Smooth muscle cell (in vitro differentiated cells): ENCODE measurements at regions not wholly inside any gene's neighbourhood (a gene's known extent, or its start where the extent isn't known, plus 50 kb on each side); places are given as distances from the start of the nearest gene placed in this dataset.

Experiments
- DNase-seq: peaks from one replicate; lab custom pipeline; 2025; ENCODE audit not compliant: unreplicated experiment; lab: John Stamatoyannopoulos, UW
- H2AFZ ChIP-seq: fragments of 200-600 bp; sonication (generic); 2 replicates; pipeline ENCODE4 v1.6.0; 2016; ENCODE audit warnings: antibody characterized with exemption, low read depth, mild to moderate bottlenecking
- H3F3A ChIP-seq: fragments of 200-600 bp; sonication (generic); 2 replicates; pipeline ENCODE4 v1.6.0; 2017; ENCODE audit warnings: antibody characterized with exemption, low read depth
- H3K27ac ChIP-seq: fragments of 200-600 bp; sonication (generic); 2 replicates; pipeline ENCODE4 v1.5.1; 2016; ENCODE audit warnings: low read depth, mild to moderate bottlenecking
- H3K27me3 ChIP-seq: fragments of 200-600 bp; sonication (generic); 2 replicates; pipeline ENCODE4 v1.6.1; 2016; ENCODE audit warnings: low read depth, mild to moderate bottlenecking
- H3K36me3 ChIP-seq: fragments of 200-600 bp; sonication (generic); 2 replicates; pipeline ENCODE4 v1.5.1; 2016; ENCODE audit warnings: low read depth
- H3K4me1 ChIP-seq: fragments of 200-600 bp; sonication (generic); 2 replicates; pipeline ENCODE4 v1.5.1; 2016; ENCODE audit warnings: low read depth
- H3K4me2 ChIP-seq: fragments of 200-600 bp; sonication (generic); 2 replicates; pipeline ENCODE4 v1.6.0; 2016; ENCODE audit warnings: mild to moderate bottlenecking
- H3K4me3 ChIP-seq: fragments of 200-600 bp; sonication (generic); 2 replicates; pipeline ENCODE4 v1.5.1; 2016; ENCODE audit warnings: mild to moderate bottlenecking
- H3K79me2 ChIP-seq: fragments of 200-600 bp; sonication (generic); 2 replicates; pipeline ENCODE4 v1.6.0; 2016; ENCODE audit warnings: low read depth, mild to moderate bottlenecking
- H3K9ac ChIP-seq: fragments of 200-600 bp; sonication (generic); 2 replicates; pipeline ENCODE4 v1.6.0; 2016; ENCODE audit warnings: low read depth
- H3K9me3 ChIP-seq: fragments of 200-600 bp; sonication (generic); replicated peaks from 2 replicates; pipeline ENCODE4 v1.5.1; 2016; ENCODE audit warnings: low read depth
- H4K20me1 ChIP-seq: fragments of 200-600 bp; sonication (generic); 2 replicates; pipeline ENCODE4 v1.6.0; 2016; ENCODE audit warnings: low read depth
- CTCF ChIP-seq: fragments of 200-600 bp; sonication (generic); IDR thresholded peaks from 2 replicates; pipeline ENCODE4 v1.5.1; 2017; ENCODE audit warnings: borderline replicate concordance, mild to moderate bottlenecking, antibody characterized with exemption; ENCODE audit not compliant: insufficient read depth, poor library complexity, severe bottlenecking
- WGBS: methylation state at CpG from one replicate; pipeline ENCODE4 v1.1.7; 2016; ENCODE audit warnings: low lambda C conversion rate; 5-methylcytosine and 5-hydroxymethylcytosine counted together

DNA sequence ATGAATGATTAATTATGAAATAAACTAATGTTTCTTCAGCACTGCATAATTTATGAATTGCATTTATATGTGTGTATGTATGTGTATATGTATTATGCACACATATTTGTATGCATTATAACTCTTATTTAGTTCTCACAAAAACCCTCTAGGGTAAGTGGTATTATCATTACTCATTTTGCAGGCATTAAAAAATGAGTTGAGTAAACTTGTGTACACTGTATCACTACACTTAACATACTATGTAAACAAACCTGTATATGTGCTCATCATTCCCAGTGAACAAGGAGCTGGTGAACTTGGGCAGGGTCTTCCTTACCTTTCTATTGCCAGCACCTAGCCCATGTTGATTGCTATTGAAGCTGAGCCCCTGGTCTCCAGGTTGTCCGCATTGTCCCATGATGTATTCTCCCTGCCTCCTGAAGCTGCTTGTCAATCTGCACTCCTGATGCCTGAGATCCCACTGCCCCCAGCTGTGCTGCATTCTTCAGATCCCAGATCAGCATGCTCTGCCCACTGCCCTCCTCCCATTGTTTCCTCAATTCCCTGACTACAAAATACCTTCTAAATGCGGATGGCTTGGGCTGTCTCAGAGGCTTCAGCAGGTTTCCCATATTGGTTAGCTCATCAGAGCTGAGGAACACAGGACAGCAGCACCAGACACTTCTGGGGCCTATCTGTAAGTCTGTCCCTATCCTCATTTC lies 267.9 kb upstream of the SESN3 start:
- H3K27ac ChIP-seq, result peak overlapping the region; percentile 71
- no peak for TF ChIP-seq CTCF
- H2AFZ ChIP-seq, result no peak overlapping the region
- no peak overlapping the region for H3K9ac ChIP-seq
- no peak for DNase-seq
- H3K9me3 ChIP-seq, result no peaks in the 10 kb centered on the region
- H3K79me2 ChIP-seq, result no peaks in the 10 kb centered on the region
- H3F3A ChIP-seq, result peaks cover 18% of the 10 kb centered on the region
- H4K20me1 ChIP-seq, result no peaks in the 10 kb centered on the region
- H3K36me3 ChIP-seq, result no peaks in the 10 kb centered on the region
- H3K4me2 ChIP-seq, result peak overlapping the region; percentile 28
- WGBS, result 22% methylated on average over 2 of the region's 2 CpGs
- peaks cover 28% of the 10 kb centered on the region for H3K4me1 ChIP-seq
- no peak overlapping the region for H3K4me3 ChIP-seq
- no peaks in the 10 kb centered on the region for H3K27me3 ChIP-seq

DNA sequence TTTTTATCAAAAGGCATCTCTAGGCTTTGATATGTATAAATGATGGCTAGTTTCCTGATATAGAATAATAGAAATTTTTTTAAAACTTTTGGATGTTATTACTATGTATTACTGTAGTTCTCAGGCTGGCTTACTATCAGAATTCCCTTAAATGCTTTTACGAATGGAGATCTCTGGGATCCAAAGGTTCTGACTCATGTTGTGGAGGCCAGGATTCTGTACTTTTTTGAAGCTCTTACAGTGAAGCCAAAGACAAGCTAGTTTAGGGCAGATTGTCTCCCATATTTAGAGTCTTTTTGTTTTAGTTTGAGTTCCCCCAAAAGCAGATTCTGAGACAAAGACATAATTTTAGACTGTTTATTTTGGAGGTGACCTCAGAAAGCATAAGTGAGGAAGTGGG lies 265.9 kb upstream of the SESN3 start:
- DNase-seq, result no peak
- no peaks in the 10 kb centered on the region for H3K36me3 ChIP-seq
- no peaks in the 10 kb centered on the region for H4K20me1 ChIP-seq
- TF ChIP-seq CTCF, result no peak
- H3F3A ChIP-seq, result peaks cover 18% of the 10 kb centered on the region
- no peak overlapping the region for H3K4me3 ChIP-seq
- no peaks in the 10 kb centered on the region for H3K79me2 ChIP-seq
- H3K27me3 ChIP-seq, result no peaks in the 10 kb centered on the region
- H3K27ac ChIP-seq, result peak overlapping the region; percentile 60
- H3K4me2 ChIP-seq, result peak overlapping the region; percentile 37
- 32% methylated on average over 1 of the region's 1 CpG for WGBS
- peak overlapping the region; percentile 37 for H2AFZ ChIP-seq
- no peak overlapping the region for H3K9ac ChIP-seq
- no peaks in the 10 kb centered on the region for H3K9me3 ChIP-seq
- peaks cover 28% of the 10 kb centered on the region for H3K4me1 ChIP-seq

GRCh38 chr11:95495706-95496105 lies 264.7 kb upstream of the SESN3 start:
- DNase-seq, result no peak
- Histone ChIP-seq H2AFZ (peak overlapping the region; percentile 69), H3K36me3 (no peaks in the 10 kb centered on the region), H3K27ac (peak overlapping the region; percentile 29), H3K4me1 (peaks cover 28% of the 10 kb centered on the region), H3K9me3 (no peaks in the 10 kb centered on the region), H3F3A (peaks cover 15% of the 10 kb centered on the region), H3K4me2 (peak overlapping the region; percentile 37), H3K79me2 (no peaks in the 10 kb centered on the region), H3K27me3 (no peaks in the 10 kb centered on the region), H3K9ac (no peak overlapping the region), H3K4me3 (no peak overlapping the region), H4K20me1 (no peaks in the 10 kb centered on the region)
- TF ChIP-seq CTCF, result no peak
- 77% methylated on average over 4 of the region's 4 CpGs for WGBS

DNA sequence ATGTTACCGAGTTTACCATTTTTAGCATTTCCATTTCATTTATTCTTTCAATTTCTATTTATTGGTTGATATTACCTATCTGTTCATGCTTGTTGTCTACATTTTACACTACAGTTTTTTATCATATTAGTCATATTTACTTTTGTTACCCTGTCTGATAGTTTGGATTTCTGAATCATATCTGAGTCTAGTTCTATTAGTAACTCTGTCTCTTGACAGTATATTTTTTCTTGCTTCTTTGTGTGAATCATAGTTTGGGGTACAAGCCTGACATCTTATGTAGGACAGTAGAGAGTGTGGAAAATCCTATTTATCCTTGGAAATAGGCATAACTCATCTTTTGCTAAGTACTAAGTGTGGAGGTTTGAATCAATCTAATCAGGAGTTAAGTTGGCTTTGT lies 263.9 kb upstream of the SESN3 start:
- no peak overlapping the region for H3K27ac ChIP-seq
- H3K9ac ChIP-seq, result no peak overlapping the region
- H2AFZ ChIP-seq, result peak overlapping the region; percentile 69
- DNase-seq, result no peak
- 97% methylated on average over 1 of the region's 1 CpG for WGBS
- no peaks in the 10 kb centered on the region for H3K9me3 ChIP-seq
- TF ChIP-seq CTCF, result no peak
- no peak overlapping the region for H3K4me2 ChIP-seq
- H3K79me2 ChIP-seq, result no peaks in the 10 kb centered on the region
- no peaks in the 10 kb centered on the region for H3K27me3 ChIP-seq
- peaks cover 20% of the 10 kb centered on the region for H3K4me1 ChIP-seq
- no peaks in the 10 kb centered on the region for H3K36me3 ChIP-seq
- peaks cover 8% of the 10 kb centered on the region for H3F3A ChIP-seq
- no peaks in the 10 kb centered on the region for H4K20me1 ChIP-seq
- H3K4me3 ChIP-seq, result no peak overlapping the region
